Effector memory CD4-positive, alpha-beta T cell (primary cell): ENCODE measurements at regions not wholly inside any gene's neighbourhood (a gene's known extent, or its start where the extent isn't known, plus 50 kb on each side); places are given as distances from the start of the nearest gene placed in this dataset.

ENCODE experiments used
- DNase-seq, 3 donors: peaks; one replicate each; pipeline ENCODE4 v3.0.0-alpha.2; 2020
- H3K27ac ChIP-seq: 2 replicates; pipeline ENCODE4 v1.7.0; 2013; ENCODE audit warnings: mild to moderate bottlenecking, low read length, moderate library complexity; ENCODE audit not compliant: insufficient read depth, poor library complexity, severe bottlenecking
- H3K27me3 ChIP-seq: replicated peaks from 2 replicates; pipeline ENCODE4 v1.7.0; 2013; ENCODE audit warnings: mild to moderate bottlenecking, low read length; ENCODE audit not compliant: insufficient read depth, control insufficient read depth, poor library complexity, severe bottlenecking
- H3K36me3 ChIP-seq: 2 replicates; pipeline ENCODE4 v1.7.0; 2013; ENCODE audit warnings: mild to moderate bottlenecking, low read length, moderate library complexity; ENCODE audit not compliant: control insufficient read depth, insufficient read depth
- H3K4me1 ChIP-seq: 2 replicates; pipeline ENCODE4 v1.7.0; 2013; ENCODE audit warnings: low read length, mild to moderate bottlenecking; ENCODE audit not compliant: control insufficient read depth, insufficient read depth, poor library complexity, severe bottlenecking
- H3K4me3 ChIP-seq: 2 replicates; pipeline ENCODE4 v1.7.0; 2013; ENCODE audit warnings: low read length, low read depth, mild to moderate bottlenecking; ENCODE audit not compliant: insufficient read depth, poor library complexity, severe bottlenecking
- H3K9me3 ChIP-seq: 2 replicates; pipeline ENCODE4 v1.7.0; 2013; ENCODE audit warnings: mild to moderate bottlenecking, low read length, moderate library complexity; ENCODE audit not compliant: control insufficient read depth

DNA sequence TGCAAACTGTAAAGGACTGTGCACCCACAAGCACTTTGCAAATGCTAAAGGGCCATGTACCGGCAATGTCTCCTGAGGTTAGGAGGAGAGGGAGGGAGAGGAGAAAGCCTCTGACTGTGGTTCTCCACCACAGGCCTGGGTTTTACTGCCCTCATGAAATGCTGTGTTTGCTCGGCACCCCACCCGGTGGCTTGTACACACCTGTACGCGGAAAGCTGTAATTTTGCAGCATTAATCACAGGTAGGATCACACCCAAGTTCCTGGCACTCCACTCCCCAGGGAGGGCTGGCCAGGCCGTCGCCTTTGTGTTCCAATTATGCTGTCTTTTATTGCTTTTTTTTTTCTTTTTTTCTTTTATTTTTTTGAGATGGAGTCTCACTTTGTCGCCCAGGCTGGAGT is 78.5 kb upstream of the MYL10 start:
- Histone ChIP-seq H3K4me1 (no peaks in the 10 kb centered on the region), H3K36me3 (no peaks in the 10 kb centered on the region), H3K9me3 (no peaks in the 10 kb centered on the region), H3K4me3 (no peak overlapping the region), H3K27me3 (no peaks in the 10 kb centered on the region), H3K27ac (no peak overlapping the region)
- no peak for DNase-seq

DNA sequence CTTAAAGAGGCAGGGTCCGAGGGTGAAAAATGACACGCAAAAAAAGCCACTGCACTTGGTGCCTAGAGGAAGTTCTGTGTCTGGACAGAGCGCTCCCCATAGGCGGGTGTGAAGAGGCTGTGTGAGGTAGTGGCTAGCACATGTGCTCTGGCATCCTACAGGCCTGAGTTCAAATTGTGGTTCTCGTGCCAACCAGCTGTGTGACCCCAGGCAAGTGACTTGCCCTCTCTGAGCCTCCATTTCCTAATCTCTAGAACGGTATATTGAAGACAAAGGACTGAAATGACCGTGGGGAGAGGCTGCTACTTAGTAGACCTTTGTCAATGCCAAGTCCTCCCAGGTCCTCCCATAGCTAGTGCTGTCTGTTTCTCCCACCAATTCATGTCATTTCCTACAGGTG is 79.1 kb upstream of the MYL10 start:
- no peak overlapping the region for H3K4me3 ChIP-seq
- no peak for DNase-seq
- no peaks in the 10 kb centered on the region for H3K36me3 ChIP-seq
- no peak overlapping the region for H3K27ac ChIP-seq
- no peaks in the 10 kb centered on the region for H3K9me3 ChIP-seq
- no peaks in the 10 kb centered on the region for H3K4me1 ChIP-seq
- H3K27me3 ChIP-seq: no peaks in the 10 kb centered on the region

DNA sequence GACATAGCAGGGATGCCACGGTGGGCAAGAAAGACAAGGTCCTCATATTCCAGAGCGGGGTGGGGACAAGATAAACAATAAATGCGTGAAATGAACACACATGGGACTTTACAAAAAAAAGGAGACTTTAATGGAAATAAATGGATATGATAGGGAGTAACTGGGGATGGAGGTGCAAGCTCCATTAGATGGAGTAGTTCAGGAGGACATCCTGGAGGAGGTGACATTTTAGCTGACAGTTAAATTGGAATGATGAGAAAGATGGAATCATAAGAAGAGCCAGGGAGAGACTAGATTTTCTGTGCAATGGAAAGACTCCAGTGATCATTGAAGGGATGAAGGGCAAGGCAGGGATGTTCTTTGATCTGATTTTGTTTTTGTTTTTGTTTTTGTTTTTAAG is 83.6 kb upstream of the MYL10 start:
- Histone ChIP-seq H3K36me3 (no peaks in the 10 kb centered on the region), H3K4me3 (no peak overlapping the region), H3K27me3 (no peaks in the 10 kb centered on the region), H3K27ac (no peak overlapping the region), H3K9me3 (no peaks in the 10 kb centered on the region), H3K4me1 (no peaks in the 10 kb centered on the region)
- no peak for DNase-seq

DNA sequence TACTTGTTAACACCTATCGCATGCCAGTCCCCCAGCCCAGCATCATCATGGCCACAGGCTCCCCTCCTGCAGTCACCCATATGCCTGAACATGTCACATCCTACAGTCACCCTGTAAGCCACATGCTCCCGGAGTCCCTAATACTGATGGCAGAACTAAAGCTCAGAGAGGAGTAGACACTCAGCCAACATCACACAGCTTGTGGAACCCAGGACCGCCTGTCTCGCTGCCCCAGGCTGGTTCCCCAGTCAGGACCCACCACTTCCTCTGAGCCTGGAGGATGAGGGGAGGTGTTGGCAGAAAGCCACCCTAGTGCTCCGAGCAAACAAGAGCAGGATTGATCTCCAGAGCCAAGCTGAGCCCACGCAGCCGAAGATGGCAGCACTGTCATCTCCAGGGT is 85.0 kb upstream of the MYL10 start:
- H3K9me3 ChIP-seq: no peaks in the 10 kb centered on the region
- H3K27ac ChIP-seq: no peak overlapping the region
- no peaks in the 10 kb centered on the region for H3K27me3 ChIP-seq
- DNase-seq: no peak
- H3K36me3 ChIP-seq: no peaks in the 10 kb centered on the region
- no peak overlapping the region for H3K4me3 ChIP-seq
- H3K4me1 ChIP-seq: no peaks in the 10 kb centered on the region

DNA sequence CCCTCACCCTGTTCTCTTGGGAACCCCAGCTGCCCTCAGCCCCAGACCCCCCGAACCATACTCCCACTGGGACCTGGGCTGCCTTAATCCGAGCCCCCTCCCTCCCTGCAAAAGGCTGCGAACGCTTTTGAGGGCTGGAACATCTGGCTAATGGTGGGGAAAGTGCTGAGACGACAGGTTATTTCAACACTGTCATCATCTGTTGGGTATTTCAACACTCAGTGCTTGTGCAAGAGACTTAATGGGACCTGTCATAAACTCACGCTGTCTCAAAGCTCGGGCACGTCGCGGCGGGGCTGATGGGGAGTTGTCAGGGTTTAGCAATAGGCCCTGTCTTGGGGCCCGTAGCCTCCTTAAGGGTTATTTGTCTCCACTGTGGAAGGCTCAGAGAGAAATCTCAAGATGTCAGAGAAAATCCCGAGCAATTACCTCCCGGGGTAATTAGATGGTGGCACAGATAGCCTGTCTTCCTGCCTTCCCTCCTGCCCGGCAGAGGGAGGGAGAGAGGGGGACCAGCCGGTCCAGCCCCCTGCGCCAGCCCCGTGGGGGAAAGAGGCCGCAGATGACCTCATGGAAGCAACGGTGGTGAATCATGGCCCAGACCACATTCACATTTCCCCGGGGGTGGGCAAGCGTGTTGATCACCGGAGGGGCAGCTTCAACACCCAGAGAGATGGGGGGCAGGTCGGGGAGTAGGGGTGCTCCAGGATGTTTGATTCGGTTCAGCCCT is 88.7 kb upstream of the MYL10 start:
- H3K27ac ChIP-seq: no peak overlapping the region
- H3K4me3 ChIP-seq: no peak overlapping the region
- no peaks in the 10 kb centered on the region for H3K27me3 ChIP-seq
- no peak for DNase-seq
- H3K36me3 ChIP-seq: no peaks in the 10 kb centered on the region
- no peaks in the 10 kb centered on the region for H3K9me3 ChIP-seq
- no peaks in the 10 kb centered on the region for H3K4me1 ChIP-seq

DNA sequence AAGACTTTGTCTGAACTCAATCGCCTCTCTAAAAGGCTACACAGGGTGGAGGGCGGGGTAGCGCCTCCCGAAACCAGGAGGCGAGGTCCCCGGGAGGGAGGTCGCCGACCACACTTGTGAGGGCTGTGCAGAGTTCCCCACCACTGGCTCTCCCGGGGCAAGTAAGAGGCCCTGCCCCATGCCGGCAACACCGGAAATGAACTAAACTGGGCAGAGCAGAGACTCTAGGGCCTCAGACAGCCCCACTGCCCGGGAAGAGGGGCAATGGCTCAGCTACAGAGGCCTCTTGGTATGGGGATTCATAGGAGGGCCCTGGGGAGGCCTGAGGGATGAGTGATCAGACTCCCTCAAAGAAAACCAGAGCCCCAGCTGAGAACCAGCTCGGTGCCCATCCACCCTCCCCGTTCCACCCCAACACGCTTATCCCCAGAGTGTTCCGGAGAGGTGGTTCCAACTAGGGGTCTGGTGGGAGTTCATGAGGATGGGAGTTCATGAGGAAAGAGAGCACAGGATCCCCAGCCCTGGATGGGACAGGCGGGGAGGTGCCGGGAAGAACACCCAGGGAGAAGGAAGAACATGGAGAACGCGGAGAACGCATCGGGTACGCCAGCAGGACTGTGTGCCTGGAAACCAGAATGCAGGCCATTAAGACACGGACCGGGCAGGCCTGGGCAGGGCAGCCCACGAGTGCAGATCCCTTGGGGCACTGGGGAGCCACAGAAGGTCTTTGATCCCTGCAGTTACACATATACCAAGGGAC is 89.4 kb upstream of the MYL10 start:
- Histone ChIP-seq H3K27ac (no peak overlapping the region), H3K4me3 (no peak overlapping the region), H3K4me1 (no peaks in the 10 kb centered on the region), H3K36me3 (no peaks in the 10 kb centered on the region), H3K9me3 (no peaks in the 10 kb centered on the region), H3K27me3 (no peaks in the 10 kb centered on the region)
- DNase-seq: no peak

DNA sequence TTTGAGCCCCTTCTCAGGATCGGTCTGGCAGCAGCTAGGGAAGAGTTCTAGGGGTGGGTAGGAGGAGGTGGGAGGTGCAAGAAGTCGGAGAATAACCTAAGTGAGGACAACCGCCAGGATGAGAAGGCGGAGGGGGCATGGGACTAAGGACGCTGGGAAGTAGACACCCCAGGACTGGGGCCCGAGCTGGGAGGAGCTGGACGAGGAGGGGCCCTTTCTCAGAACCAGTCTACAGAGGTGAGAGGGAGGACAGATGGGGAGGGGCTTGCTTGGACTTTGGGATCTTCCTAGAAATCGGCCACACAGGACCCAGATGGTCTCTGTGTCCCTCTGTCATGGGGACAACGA is 90.0 kb upstream of the MYL10 start:
- Histone ChIP-seq H3K27me3 (no peaks in the 10 kb centered on the region), H3K36me3 (no peaks in the 10 kb centered on the region), H3K9me3 (no peaks in the 10 kb centered on the region), H3K27ac (no peak overlapping the region), H3K4me1 (no peaks in the 10 kb centered on the region), H3K4me3 (no peak overlapping the region)
- DNase-seq: no peak

DNA sequence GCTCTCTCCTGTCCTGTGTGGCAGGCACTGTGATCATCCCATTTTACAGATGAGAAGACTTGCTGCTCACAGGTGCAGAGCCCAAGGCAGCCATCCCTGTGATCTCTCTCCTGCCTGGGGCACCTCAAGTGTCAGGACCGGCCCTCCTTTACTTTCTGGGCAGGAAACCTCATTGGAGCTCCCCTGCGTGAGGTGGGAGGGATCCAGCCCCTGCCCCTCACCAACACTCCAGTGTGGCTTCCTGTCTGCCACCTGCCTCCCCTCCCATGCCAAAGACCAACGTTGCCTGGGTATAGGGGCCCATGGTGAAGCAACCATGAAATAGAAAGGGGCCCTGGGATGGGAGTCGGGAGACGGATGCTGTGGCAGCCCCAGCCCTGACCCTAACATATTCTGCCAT is 91.2 kb upstream of the MYL10 start:
- no peaks in the 10 kb centered on the region for H3K4me1 ChIP-seq
- H3K4me3 ChIP-seq: no peak overlapping the region
- H3K9me3 ChIP-seq: no peaks in the 10 kb centered on the region
- H3K27me3 ChIP-seq: no peaks in the 10 kb centered on the region
- H3K36me3 ChIP-seq: no peaks in the 10 kb centered on the region
- DNase-seq: no peak
- H3K27ac ChIP-seq: no peak overlapping the region

DNA sequence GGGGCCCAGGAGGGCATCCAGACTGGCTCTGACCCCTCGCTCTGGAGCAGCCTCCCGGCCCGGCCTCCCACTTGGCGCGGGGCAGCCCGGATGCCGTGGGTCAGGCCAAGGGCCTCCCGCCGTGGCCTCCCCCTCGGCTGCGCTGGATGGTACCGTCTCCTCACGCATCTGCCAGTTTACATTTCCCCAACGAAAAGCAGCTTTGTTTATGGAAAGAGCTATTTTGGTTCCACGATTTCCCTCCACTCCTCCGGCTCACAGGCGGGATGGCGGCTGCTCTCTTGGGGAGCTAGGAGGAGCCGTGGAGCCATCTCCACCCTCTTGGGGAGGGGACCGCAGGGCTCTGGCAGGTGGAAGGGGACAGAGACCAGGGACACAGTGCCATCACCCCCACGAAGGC is 93.2 kb upstream of the MYL10 start:
- Histone ChIP-seq H3K27ac (no peak overlapping the region), H3K36me3 (no peaks in the 10 kb centered on the region), H3K4me3 (no peak overlapping the region), H3K27me3 (no peaks in the 10 kb centered on the region), H3K4me1 (no peaks in the 10 kb centered on the region), H3K9me3 (no peaks in the 10 kb centered on the region)
- no peak for DNase-seq

DNA sequence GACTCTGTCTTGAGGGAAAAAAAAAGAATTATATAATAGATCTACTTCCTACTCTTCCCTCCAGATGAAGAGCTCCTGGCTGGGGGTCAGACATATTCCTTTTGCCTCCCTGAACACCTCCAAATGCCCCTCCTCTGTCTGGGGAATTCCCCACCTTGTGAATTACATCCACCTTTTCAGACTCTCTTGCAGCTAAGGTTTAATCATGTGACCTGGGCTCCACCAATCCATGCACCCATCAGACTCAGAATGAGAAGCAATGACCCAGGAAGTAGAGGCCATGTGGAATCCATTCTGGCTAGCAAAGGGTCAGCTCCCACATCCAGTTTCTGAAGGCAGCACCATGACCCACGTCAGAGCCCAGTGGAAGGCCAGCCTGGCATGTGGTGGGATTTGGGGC is 93.6 kb upstream of the CUX1 start:
- Histone ChIP-seq H3K27ac (no peak overlapping the region), H3K27me3 (no peaks in the 10 kb centered on the region), H3K9me3 (no peaks in the 10 kb centered on the region), H3K4me3 (no peak overlapping the region), H3K36me3 (no peaks in the 10 kb centered on the region), H3K4me1 (no peaks in the 10 kb centered on the region)
- no peak for DNase-seq
